ENCODE measurements at regions not wholly inside any gene's neighbourhood (a gene's known extent, or its start where the extent isn't known, plus 50 kb on each side); places are given as distances from the start of the nearest gene placed in this dataset.
"Not testable (repeated sequence)": the region's sequence is repeated elsewhere in the genome, so short reads cannot be mapped to it uniquely, and the experiment has no call there.

- DNase-seq (ENCODE audit: low read depth, low spot score): no peak
These were observed 158.0 kb upstream of the ALG10B start for GRCh38 chr12:38158428-38159091.

GRCh38 chr12:38159092-38159551 lies 157.5 kb upstream of the ALG10B start:
- DNase-seq (ENCODE audit: low read depth, low spot score): no peak

- no peak for DNase-seq (ENCODE audit: low read depth, low spot score)
These were observed 156.8 kb upstream of the ALG10B start for GRCh38 chr12:38159591-38160317.

- no peak for DNase-seq (ENCODE audit: low read depth, low spot score)
These were observed 156.1 kb upstream of the ALG10B start for GRCh38 chr12:38160318-38161122.

- DNase-seq (ENCODE audit: low read depth, low spot score): no peak
These were observed 155.2 kb upstream of the ALG10B start for GRCh38 chr12:38161123-38162000.

- DNase-seq (ENCODE audit: low read depth, low spot score): no peak
These were observed 154.6 kb upstream of the ALG10B start for GRCh38 chr12:38162013-38162412.

GRCh38 chr12:38162708-38163441 lies 153.7 kb upstream of the ALG10B start:
- no peak for DNase-seq (ENCODE audit: low read depth, low spot score)

GRCh38 chr12:38163442-38163801 lies 153.2 kb upstream of the ALG10B start:
- DNase-seq (ENCODE audit: low read depth, low spot score): no peak

- DNase-seq (ENCODE audit: low read depth, low spot score): no peak
These were observed 150.3 kb upstream of the ALG10B start for GRCh38 chr12:38166225-38166624.

GRCh38 chr12:38175538-38175937 lies 141.0 kb upstream of the ALG10B start:
- DNase-seq (ENCODE audit: low read depth, low spot score): no peak

GRCh38 chr12:38183617-38184016 lies 133.0 kb upstream of the ALG10B start:
- DNase-seq (ENCODE audit: low read depth, low spot score): not testable (repeated sequence)

GRCh38 chr12:38197286-38197685 lies 119.3 kb upstream of the ALG10B start:
- DNase-seq (ENCODE audit: low read depth, low spot score): not testable (repeated sequence)

- no peak for DNase-seq (ENCODE audit: low read depth, low spot score)
These were observed 114.9 kb upstream of the ALG10B start for GRCh38 chr12:38201461-38202276.

- no peak for DNase-seq (ENCODE audit: low read depth, low spot score)
These were observed 111.7 kb upstream of the ALG10B start for GRCh38 chr12:38204831-38205230.

- DNase-seq (ENCODE audit: low read depth, low spot score): no peak
These were observed 94.6 kb upstream of the ALG10B start for GRCh38 chr12:38222011-38222410.

GRCh38 chr12:38238328-38238727 lies 78.2 kb upstream of the ALG10B start:
- not testable (repeated sequence) for DNase-seq (ENCODE audit: low read depth, low spot score)

- no peak for DNase-seq (ENCODE audit: low read depth, low spot score)
These were observed 62.8 kb upstream of the ALG10B start for GRCh38 chr12:38253778-38254177.

- no peak for DNase-seq (ENCODE audit: low read depth, low spot score)
These were observed 58.2 kb upstream of the ALG10B start for GRCh38 chr12:38258411-38258810.
